PC-9 (cell line): ENCODE measurements at regions not wholly inside any gene's neighbourhood (a gene's known extent, or its start where the extent isn't known, plus 50 kb on each side); places are given as distances from the start of the nearest gene placed in this dataset.

ENCODE experiments used
- BruUV-seq: library from RNA; stranded (reverse); fragments of 400-500 nt; replicated peaks from 2 replicates; lab custom pipeline; 2021; lab: Mats Ljungman, UMichigan
- CTCF ChIA-PET: fragments of 300-600 bp; sonication (Branson Sonifier 250); formaldehyde crosslinking; loops from one replicate; lab custom pipeline; 2022; ENCODE audit warnings: antibody characterized with exemption; lab: Charles Lee
- POLR2A ChIA-PET: fragments of 300-600 bp; sonication (Branson Sonifier 250); formaldehyde crosslinking; loops from one replicate; lab custom pipeline; 2022; ENCODE audit warnings: antibody characterized with exemption; ENCODE audit not compliant: unreplicated experiment; lab: Charles Lee
- DNase-seq, 2 experiments: peaks; one replicate each; pipeline versions ENCODE4 v3.0.0 to v3.0.0-alpha.2; 2015 to 2022; ENCODE audit warnings: mixed read lengths in 1 of 2
- H2AFZ ChIP-seq: fragments of 200-600 bp; sonication (generic); 2 replicates; pipeline ENCODE4 v1.8.1; 2017; ENCODE audit warnings: antibody characterized with exemption
- H3F3A ChIP-seq: fragments of 200-600 bp; sonication (generic); 2 replicates; pipeline ENCODE4 v1.8.1; 2017; ENCODE audit warnings: antibody characterized with exemption, mild to moderate bottlenecking, low read depth; ENCODE audit not compliant: insufficient read depth
- H3K27ac ChIP-seq: fragments of 200-600 bp; sonication (generic); 2 replicates; pipeline ENCODE4 v1.6.1; 2016; ENCODE audit warnings: mixed run types
- H3K27me3 ChIP-seq: fragments of 200-600 bp; sonication (generic); 2 replicates; pipeline ENCODE4 v1.6.1; 2016; ENCODE audit warnings: low read depth, mixed run types; ENCODE audit not compliant: insufficient read depth
- H3K36me3 ChIP-seq: fragments of 200-600 bp; sonication (generic); 2 replicates; pipeline ENCODE4 v1.6.1; 2016; ENCODE audit warnings: low read depth, mixed run types
- H3K4me1 ChIP-seq: fragments of 200-600 bp; sonication (generic); replicated peaks from 2 replicates; pipeline ENCODE4 v1.6.1; 2016; ENCODE audit warnings: mixed run types; ENCODE audit not compliant: insufficient read depth
- H3K4me2 ChIP-seq: fragments of 200-600 bp; sonication (generic); 2 replicates; pipeline ENCODE4 v1.6.1; 2017; ENCODE audit warnings: mixed run types
- H3K4me3 ChIP-seq: fragments of 200-600 bp; sonication (generic); 2 replicates; pipeline ENCODE4 v1.6.1; 2016; ENCODE audit warnings: mixed run types
- H3K79me2 ChIP-seq: fragments of 200-600 bp; sonication (generic); 2 replicates; pipeline ENCODE4 v1.6.1; 2017; ENCODE audit warnings: low read depth, mixed run types
- H3K9me2 ChIP-seq: fragments of 200-600 bp; sonication (generic); 2 replicates; pipeline ENCODE4 v1.8.1; 2017; ENCODE audit warnings: mild to moderate bottlenecking; ENCODE audit not compliant: insufficient read depth
- H3K9me3 ChIP-seq: fragments of 200-600 bp; sonication (generic); 2 replicates; pipeline ENCODE4 v1.8.1; 2016; ENCODE audit warnings: low read depth; ENCODE audit not compliant: insufficient read depth
- H4K20me1 ChIP-seq: fragments of 200-600 bp; sonication (generic); 2 replicates; pipeline ENCODE4 v1.8.1; 2017; ENCODE audit not compliant: insufficient read depth
- EZH2 ChIP-seq: fragments of 200-600 bp; sonication (generic); IDR thresholded peaks from 2 replicates; pipeline ENCODE4 v1.8.0; 2017; ENCODE audit warnings: antibody characterized with exemption, low read depth
- intact Hi-C: fragments of 100-400 bp; cut with micrococcal nuclease; formaldehyde crosslinking; loops from one replicate; pipeline ENCODE4 v1.10.0; 2022; ENCODE audit not compliant: unreplicated experiment
- TF ChIP-seq, protein P1 (sequence below): fragments of 200-600 bp; sonication (generic); conservative IDR thresholded peaks from 2 replicates; pipeline ENCODE4 v1.6.1; 2017; ENCODE audit warnings: mixed run types, antibody characterized with exemption, mild to moderate bottlenecking, moderate library complexity

DNA sequence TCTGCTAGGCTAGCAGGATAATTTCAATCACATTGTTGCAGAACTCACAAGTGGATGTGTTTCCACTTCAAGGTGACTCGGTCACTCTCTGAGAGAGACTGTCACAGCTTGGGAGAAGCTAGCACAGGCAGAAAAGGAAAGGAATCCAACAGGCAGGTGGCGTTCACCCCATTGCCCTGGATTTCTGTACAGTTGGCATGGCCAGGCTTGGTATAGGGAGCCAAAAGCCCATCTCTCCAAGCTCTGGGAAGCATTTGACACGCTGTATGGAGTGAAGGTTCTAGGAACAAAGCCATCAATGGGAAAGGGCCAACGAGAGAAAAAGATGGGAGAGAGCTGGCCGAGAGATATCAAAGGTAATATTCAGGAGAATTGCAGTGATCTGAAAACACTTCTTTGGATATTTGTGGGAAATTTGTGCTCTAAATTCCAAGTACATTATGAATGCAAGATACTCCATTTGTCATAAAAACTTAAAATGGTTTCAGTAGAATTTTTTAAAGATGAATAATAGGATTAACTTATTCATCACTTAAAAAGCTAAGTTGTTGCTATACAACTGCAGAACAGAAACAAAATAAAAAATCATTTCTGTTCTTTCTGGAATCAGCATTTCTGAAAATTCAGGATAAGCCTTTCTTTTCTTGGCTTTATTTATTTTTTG is 223.5 kb upstream of the NTM start:
- no peak for TF ChIP-seq EZH2
- TF ChIP-seq, protein P1, sequence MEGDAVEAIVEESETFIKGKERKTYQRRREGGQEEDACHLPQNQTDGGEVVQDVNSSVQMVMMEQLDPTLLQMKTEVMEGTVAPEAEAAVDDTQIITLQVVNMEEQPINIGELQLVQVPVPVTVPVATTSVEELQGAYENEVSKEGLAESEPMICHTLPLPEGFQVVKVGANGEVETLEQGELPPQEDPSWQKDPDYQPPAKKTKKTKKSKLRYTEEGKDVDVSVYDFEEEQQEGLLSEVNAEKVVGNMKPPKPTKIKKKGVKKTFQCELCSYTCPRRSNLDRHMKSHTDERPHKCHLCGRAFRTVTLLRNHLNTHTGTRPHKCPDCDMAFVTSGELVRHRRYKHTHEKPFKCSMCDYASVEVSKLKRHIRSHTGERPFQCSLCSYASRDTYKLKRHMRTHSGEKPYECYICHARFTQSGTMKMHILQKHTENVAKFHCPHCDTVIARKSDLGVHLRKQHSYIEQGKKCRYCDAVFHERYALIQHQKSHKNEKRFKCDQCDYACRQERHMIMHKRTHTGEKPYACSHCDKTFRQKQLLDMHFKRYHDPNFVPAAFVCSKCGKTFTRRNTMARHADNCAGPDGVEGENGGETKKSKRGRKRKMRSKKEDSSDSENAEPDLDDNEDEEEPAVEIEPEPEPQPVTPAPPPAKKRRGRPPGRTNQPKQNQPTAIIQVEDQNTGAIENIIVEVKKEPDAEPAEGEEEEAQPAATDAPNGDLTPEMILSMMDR = no peak
- no peak overlapping the region for H2AFZ ChIP-seq

DNA sequence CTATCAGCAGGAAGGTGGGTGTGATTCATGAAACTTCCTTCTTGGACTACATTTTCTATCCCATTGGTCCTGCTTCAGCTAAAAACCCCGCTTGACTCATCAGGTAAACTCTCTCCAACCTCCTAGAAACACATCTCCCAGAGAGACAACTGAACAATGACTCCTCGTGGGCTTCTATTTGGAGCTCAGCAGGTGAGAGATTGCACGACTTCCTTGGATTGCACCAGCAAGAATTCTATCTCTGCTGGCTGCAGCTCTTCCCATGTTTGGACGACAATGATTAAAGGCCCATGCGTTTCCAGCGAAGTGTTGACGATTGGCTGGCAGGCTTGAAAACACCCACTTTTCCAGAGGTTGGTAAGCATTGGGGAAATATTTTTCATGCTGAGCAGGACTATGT is 216.1 kb upstream of the NTM start:
- Histone ChIP-seq H3K9me2 (no peaks in the 10 kb centered on the region), H3K27me3 (peaks cover 50% of the 10 kb centered on the region), H3K27ac (no peak overlapping the region), H2AFZ (no peak overlapping the region), H3K4me2 (no peak overlapping the region), H3K4me3 (no peak overlapping the region), H3K9me3 (no peaks in the 10 kb centered on the region), H3K79me2 (no peaks in the 10 kb centered on the region), H3K36me3 (no peaks in the 10 kb centered on the region), H4K20me1 (no peaks in the 10 kb centered on the region), H3K4me1 (no peaks in the 10 kb centered on the region), H3F3A (no peaks in the 10 kb centered on the region)
- no TSS peak for BruUV-seq
- TF ChIP-seq, protein P1 = no peak
- no peak for TF ChIP-seq EZH2
- DNase-seq = no peak
- intact Hi-C loops = no loop called here
- CTCF ChIA-PET = no interaction called here
- POLR2A ChIA-PET = no interaction called here

More for the DNA sequence above, 223.5 kb upstream of the NTM start:
- Histone ChIP-seq H3K27me3 (no peaks in the 10 kb centered on the region; the same call in 1 of the 2 replicates), H3K4me3 (no peak overlapping the region), H3K4me1 (no peaks in the 10 kb centered on the region), H3K79me2 (no peaks in the 10 kb centered on the region), H3K4me2 (no peak overlapping the region), H3F3A (no peaks in the 10 kb centered on the region), H3K27ac (no peak overlapping the region), H3K9me3 (no peaks in the 10 kb centered on the region), H4K20me1 (no peaks in the 10 kb centered on the region), H3K9me2 (no peaks in the 10 kb centered on the region), H3K36me3 (no peaks in the 10 kb centered on the region)
- ChIA-PET POLR2A (no interaction called here), CTCF (no interaction called here)
- no TSS peak for BruUV-seq
- intact Hi-C loops = no loop called here
- DNase-seq = no peak

DNA sequence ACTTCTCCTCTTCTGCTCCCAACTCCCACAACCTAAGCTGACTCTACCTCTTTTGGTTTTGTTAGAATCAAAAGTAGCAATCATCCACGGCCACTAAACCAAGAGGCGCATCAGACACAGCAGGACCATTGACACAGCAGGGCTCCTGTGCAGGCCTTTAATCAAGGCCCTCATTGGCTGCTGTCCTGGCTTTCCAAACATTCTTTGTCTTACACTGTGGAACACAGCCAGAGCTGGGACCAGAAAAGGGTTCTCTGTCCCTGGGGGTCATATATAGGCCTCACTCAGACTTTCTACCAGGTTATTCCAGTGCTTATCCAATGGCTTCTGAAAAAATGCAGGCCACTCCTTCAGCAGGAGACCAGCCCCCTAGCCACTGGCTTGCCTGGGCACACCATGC is 212.7 kb upstream of the NTM start:
- ChIA-PET CTCF (no interaction called here), POLR2A (no interaction called here)
- Histone ChIP-seq H3K27me3 (peaks cover 79% of the 10 kb centered on the region), H3K4me2 (no peak overlapping the region), H3K27ac (no peak overlapping the region), H2AFZ (no peak overlapping the region), H3K9me2 (no peaks in the 10 kb centered on the region), H3K79me2 (no peaks in the 10 kb centered on the region), H3K9me3 (no peaks in the 10 kb centered on the region), H3K4me3 (no peak overlapping the region), H4K20me1 (no peaks in the 10 kb centered on the region), H3K4me1 (no peaks in the 10 kb centered on the region), H3F3A (no peaks in the 10 kb centered on the region), H3K36me3 (no peaks in the 10 kb centered on the region)
- DNase-seq = no peak
- intact Hi-C loops = no loop called here
- TF ChIP-seq, protein P1 = no peak
- no peak for TF ChIP-seq EZH2
- BruUV-seq = no TSS peak
